Heart left ventricle (tissue), 16 donors: ENCODE measurements at regions not wholly inside any gene's neighbourhood (a gene's known extent, or its start where the extent isn't known, plus 50 kb on each side); places are given as distances from the start of the nearest gene placed in this dataset.

Source experiments
- ATAC-seq, 4 donors: fragments of 200-7000 bp; cut with Tn5 transposase; one replicate each; pipeline ENCODE4 v1.9.1; 2020 to 2022; ENCODE audit warnings: moderate library complexity in 4 of 4, mild to moderate bottlenecking in 3 of 4, moderate number of reproducible peaks in 1 of 4
- DNase-seq, 5 donors: peaks; one replicate each; pipeline ENCODE4 v3.0.0-alpha.2; 2020
- H3K27ac ChIP-seq, 12 donors: fragments of 200-600 bp; sonication (generic) in 4 of 12; one replicate each; pipeline versions ENCODE4 v1.5.0 to v1.8.0; 2016 to 2022; ENCODE audit warnings: mild to moderate bottlenecking in 2 of 12
- H3K27me3 ChIP-seq, 9 donors: fragments of 200-600 bp; sonication (generic) in 2 of 9; one replicate each; pipeline versions ENCODE4 v1.5.1 to v1.8.0; 2016 to 2022; ENCODE audit warnings: mild to moderate bottlenecking in 3 of 9
- H3K36me3 ChIP-seq, 9 donors: fragments of 200-600 bp; sonication (generic) in 2 of 9; one replicate each; pipeline versions ENCODE4 v1.5.0 to v1.8.0; 2018 to 2022; ENCODE audit warnings: mild to moderate bottlenecking in 2 of 9
- H3K4me1 ChIP-seq, 12 donors: fragments of 200-600 bp; sonication (generic) in 4 of 12; one replicate each; pipeline versions ENCODE4 v1.5.0 to v1.8.0; 2016 to 2022; ENCODE audit warnings: mild to moderate bottlenecking in 3 of 12
- H3K4me3 ChIP-seq, 12 donors: fragments of 200-600 bp; sonication (generic) in 4 of 12; one replicate each; pipeline versions ENCODE4 v1.5.0 to v1.8.0; 2017 to 2022; ENCODE audit warnings: mild to moderate bottlenecking in 9 of 12, moderate library complexity in 4 of 12
- H3K9me3 ChIP-seq, 12 donors: fragments of 200-600 bp; sonication (generic) in 4 of 12; one replicate each; pipeline versions ENCODE4 v1.5.0 to v1.8.0; 2016 to 2022; ENCODE audit warnings: mild to moderate bottlenecking in 1 of 12
- CTCF ChIP-seq, 12 donors: fragments of 200-600 bp; sonication (generic) in 4 of 12; IDR thresholded peaks; one replicate each; pipeline versions ENCODE4 v1.5.0 to v1.8.0; 2018 to 2022; ENCODE audit warnings: antibody characterized with exemption in 12 of 12, mild to moderate bottlenecking in 5 of 12
- POLR2A ChIP-seq, 2 donors: fragments of 450-650 bp; IDR thresholded peaks; one replicate each; pipeline ENCODE4 v1.6.1; 2017; ENCODE audit warnings: antibody characterized with exemption in 2 of 2, mild to moderate bottlenecking in 2 of 2, moderate library complexity in 2 of 2
- whole genome bisulfite sequencing, 4 donors: extraction: QIAGEN DNeasy Blood & Tissue Kit in 2 of 4; methylation state at CpG; one replicate each; pipeline versions ENCODE4 v1.1.5 to v1.1.7; 2013 to 2018; 5-methylcytosine and 5-hydroxymethylcytosine counted together
- intact Hi-C, 10 donors: fragments of 100-400 bp; cut with DNase I; formaldehyde crosslinking; loops; one replicate each; pipeline versions ENCODE4 v1.11.1 to v1.14.2; 2022
- donor health status: ischemic (EF 13 %, LVEDD 7.1; RV severe dilation, severe dysfunction).
- donor health status: healthy with polysubstance abuse.
- donor health status: DM: no; HTN: yes; CAD: no.
- donor health status: DM: no; HTN: no; CAD: no.
- donor health status: ischemic (EF 25% LVEDD 6.9; RV normal size, moderate dysfunction).
- donor health status: ischemic (EF 25% LVEDD 5.7; RV mildly dilated, moderate dysfunction).
- donor health status: healthy.
- donor health status: DM: yes; HTN: yes; CAD: no.
- donor health status: ischemic (EF 35%, LVEDD 5.7; RV mildly dilated, moderate dysfunction).
- donor health status: nonischemic (EF 11% LVEDD 7.7; RV severe dilation, severe dysfunction).
- donor health status: DM: yes; HTN: yes; CAD: no.
- donor health status: PGD.
- donor health status: ischemic (EF 29% LVEDD 5.4; RV normal size, mild dysfunction).
- donor health status: nonischemic (EF 23%, LVEDD 6.1; RV moderate dilation, normal function).

GRCh38 chr3:87363721-87364120 is 87.3 kb upstream of the POU1F1 start:
- intact Hi-C loops, result no loop called here
- no peak for TF ChIP-seq POLR2A (IDR thresholded peaks at IDR 0.05)
- no peak for TF ChIP-seq CTCF (IDR thresholded peaks at IDR 0.05)
- no peak for ATAC-seq
- Histone ChIP-seq H3K9me3 (no peaks in the 10 kb centered on the region), H3K4me3 (no peak overlapping the region), H3K4me1 (no peaks in the 10 kb centered on the region), H3K27ac (no peak overlapping the region), H3K27me3 (no peaks in the 10 kb centered on the region), H3K36me3 (no peaks in the 10 kb centered on the region)
- no peak for DNase-seq
- 36 to 69% (median 56%) methylated on average over 1 to 2 of the region's 2 CpGs for WGBS, 4 donors

- no peak for TF ChIP-seq CTCF (IDR thresholded peaks at IDR 0.05)
- no peak for TF ChIP-seq POLR2A (IDR thresholded peaks at IDR 0.05)
- intact Hi-C loops, result no loop called here
- WGBS, 4 donors, result 79 to 91% (median 83%) methylated on average over 1 of the region's 1 CpG
Observed at GRCh38 chr3:87361956-87362355, 85.6 kb upstream of the POU1F1 start.

GRCh38 chr3:87361271-87361670 is 84.9 kb upstream of the POU1F1 start:
- H3K36me3 ChIP-seq, result no peaks in the 10 kb centered on the region
- intact Hi-C loops, result no loop called here
- no peak overlapping the region for H3K4me3 ChIP-seq
- ATAC-seq (no peak), DNase-seq (no peak)
- no peaks in the 10 kb centered on the region for H3K9me3 ChIP-seq
- H3K27me3 ChIP-seq, result no peaks in the 10 kb centered on the region
- no peak overlapping the region for H3K27ac ChIP-seq
- TF ChIP-seq CTCF (IDR thresholded peaks at IDR 0.05), result no peak
- TF ChIP-seq POLR2A (IDR thresholded peaks at IDR 0.05), result no peak
- no peaks in the 10 kb centered on the region for H3K4me1 ChIP-seq

More at GRCh38 chr3:87361956-87362355, 85.6 kb upstream of the POU1F1 start:
- no peak for DNase-seq
- Histone ChIP-seq H3K27ac (no peak overlapping the region), H3K27me3 (no peaks in the 10 kb centered on the region), H3K4me3 (no peak overlapping the region), H3K9me3 (no peaks in the 10 kb centered on the region), H3K4me1 (no peaks in the 10 kb centered on the region), H3K36me3 (no peaks in the 10 kb centered on the region)
- ATAC-seq, result no peak

- TF ChIP-seq POLR2A (IDR thresholded peaks at IDR 0.05) (no peak), CTCF (IDR thresholded peaks at IDR 0.05) (no peak)
- Histone ChIP-seq H3K36me3 (no peaks in the 10 kb centered on the region), H3K27ac (no peak overlapping the region), H3K4me3 (no peak overlapping the region), H3K9me3 (no peaks in the 10 kb centered on the region), H3K27me3 (no peaks in the 10 kb centered on the region), H3K4me1 (no peaks in the 10 kb centered on the region)
- DNase-seq, result no peak
- no peak for ATAC-seq
- 84 to 88% (median 87%) methylated on average over 2 of the region's 2 CpGs for WGBS, 4 donors
- intact Hi-C loops, result loop anchor here in 4 of 10 donors (5.0 to 10.0 kb wide), 5 partner anchors 645 to 825 kb away; no protein-coding TSS in a partner anchor
Observed at GRCh38 chr3:87359826-87360225, 83.4 kb upstream of the POU1F1 start.
